HEK293T (cell line): ENCODE measurements at regions not wholly inside any gene's neighbourhood (a gene's known extent, or its start where the extent isn't known, plus 50 kb on each side); places are given as distances from the start of the nearest gene placed in this dataset.

ENCODE experiments used
- BHLHE40 ChIP-seq: fragments of 450-650 bp; IDR thresholded peaks from 2 replicates; pipeline ENCODE4 v1.6.1; 2016; ENCODE audit warnings: mild to moderate bottlenecking, moderate library complexity, borderline replicate concordance
- ELF4 ChIP-seq: fragments of 450-650 bp; IDR thresholded peaks from 2 replicates; pipeline ENCODE4 v1.6.1; 2017; ENCODE audit warnings: antibody characterized with exemption
- FOXA1 ChIP-seq: fragments of 450-650 bp; IDR thresholded peaks from 2 replicates; pipeline ENCODE4 v1.6.1; 2016; ENCODE audit warnings: mild to moderate bottlenecking
- FOXK2 ChIP-seq: fragments of 450-650 bp; IDR thresholded peaks from 2 replicates; pipeline ENCODE4 v1.6.1; 2016; ENCODE audit warnings: mild to moderate bottlenecking
- FOXM1 ChIP-seq: fragments of 450-650 bp; IDR thresholded peaks from 2 replicates; pipeline ENCODE4 v1.6.1; 2017; ENCODE audit warnings: mild to moderate bottlenecking, borderline replicate concordance
- HDGF ChIP-seq: fragments of 450-650 bp; IDR thresholded peaks from 2 replicates; pipeline ENCODE4 v1.6.1; 2017; ENCODE audit warnings: antibody characterized with exemption, borderline replicate concordance
- LEF1 ChIP-seq: fragments of 450-650 bp; IDR thresholded peaks from 2 replicates; pipeline ENCODE4 v1.6.1; 2017; ENCODE audit warnings: mild to moderate bottlenecking, borderline replicate concordance
- PKNOX1 ChIP-seq: fragments of 450-650 bp; IDR thresholded peaks from 2 replicates; pipeline ENCODE4 v1.6.1; 2016
- SUZ12 ChIP-seq: fragments of 450-650 bp; IDR thresholded peaks from 2 replicates; pipeline ENCODE4 v1.6.1; 2016; ENCODE audit warnings: mild to moderate bottlenecking
- TARDBP ChIP-seq: fragments of 450-650 bp; IDR thresholded peaks from 2 replicates; pipeline ENCODE4 v1.6.1; 2016

- TF ChIP-seq BHLHE40 (no peak), SUZ12 (no peak), LEF1 (no peak), ELF4 (no peak), PKNOX1 (no peak), FOXM1 (no peak), FOXK2 (no peak), TARDBP (no peak), FOXA1 (no peak), HDGF (no peak)
Observed at GRCh38 chr1:115556236-115556635, 85.5 kb upstream of the VANGL1 start.
